GM23338 (cell line): ENCODE measurements at regions not wholly inside any gene's neighbourhood (a gene's known extent, or its start where the extent isn't known, plus 50 kb on each side); places are given as distances from the start of the nearest gene placed in this dataset.

Experiments
- ATAC-seq: fragments of 200-7000 bp; cut with Tn5 transposase; 3 replicates; pipeline ENCODE4 v1.9.1; 2020
- DNase-seq: peaks from one replicate; pipeline ENCODE4 v3.0.0-alpha.2; 2015; ENCODE audit warnings: low spot score
- H2AFZ ChIP-seq: fragments of 200-600 bp; sonication (generic); 2 replicates; pipeline ENCODE4 v1.8.0; 2016; ENCODE audit warnings: antibody characterized with exemption, mild to moderate bottlenecking, moderate library complexity
- H3F3A ChIP-seq: fragments of 200-600 bp; sonication (generic); replicated peaks from 2 replicates; pipeline ENCODE4 v1.8.0; 2017; ENCODE audit warnings: antibody characterized with exemption, mixed run types, low read depth
- H3K27ac ChIP-seq: fragments of 200-600 bp; sonication (generic); 2 replicates; pipeline ENCODE4 v1.6.1; 2016; ENCODE audit warnings: low read depth
- H3K27me3 ChIP-seq: fragments of 200-600 bp; sonication (generic); 2 replicates; pipeline ENCODE4 v1.8.0; 2016; ENCODE audit warnings: mild to moderate bottlenecking, mixed run types, moderate library complexity; ENCODE audit not compliant: insufficient read depth
- H3K36me3 ChIP-seq: fragments of 200-600 bp; sonication (generic); 2 replicates; pipeline ENCODE4 v1.8.0; 2016; ENCODE audit warnings: mild to moderate bottlenecking; ENCODE audit not compliant: insufficient read depth
- H3K4me1 ChIP-seq: fragments of 200-600 bp; sonication (generic); 2 replicates; pipeline ENCODE4 v1.8.0; 2016; ENCODE audit warnings: mild to moderate bottlenecking, moderate library complexity; ENCODE audit not compliant: insufficient read depth
- H3K4me2 ChIP-seq: fragments of 200-600 bp; sonication (generic); 2 replicates; pipeline ENCODE4 v1.7.1; 2017; ENCODE audit warnings: mixed run types
- H3K4me3 ChIP-seq: fragments of 200-600 bp; sonication (generic); 2 replicates; pipeline ENCODE4 v1.6.1; 2016; ENCODE audit warnings: mixed run types
- H3K79me2 ChIP-seq: fragments of 200-600 bp; sonication (generic); replicated peaks from 2 replicates; pipeline ENCODE4 v1.8.0; 2017; ENCODE audit warnings: mild to moderate bottlenecking; ENCODE audit not compliant: insufficient read depth
- H3K9me2 ChIP-seq: fragments of 200-600 bp; sonication (generic); 2 replicates; pipeline ENCODE4 v1.8.0; 2017; ENCODE audit not compliant: insufficient read depth
- H4K20me1 ChIP-seq: fragments of 200-600 bp; sonication (generic); replicated peaks from 2 replicates; pipeline ENCODE4 v1.8.0; 2017; ENCODE audit warnings: mild to moderate bottlenecking; ENCODE audit not compliant: insufficient read depth
- H3K27ac Mint-ChIP-seq: 2 replicates; pipeline ENCODE4 v1.8.0; 2020; ENCODE audit warnings: inconsistent platforms, mild to moderate bottlenecking, moderate library complexity, mixed read lengths
- H3K27me3 Mint-ChIP-seq: 3 replicates; pipeline ENCODE4 v1.8.0; 2022; ENCODE audit warnings: low read depth, mild to moderate bottlenecking, moderate library complexity, mixed read lengths, inconsistent platforms; ENCODE audit not compliant: insufficient read depth, poor library complexity
- H3K36me3 Mint-ChIP-seq: 3 replicates; pipeline ENCODE4 v1.8.0; 2021; ENCODE audit warnings: low read depth, mild to moderate bottlenecking, inconsistent platforms, moderate library complexity, mixed read lengths
- H3K4me1 Mint-ChIP-seq: 3 replicates; pipeline ENCODE4 v1.8.0; 2020; ENCODE audit warnings: mild to moderate bottlenecking, inconsistent platforms, mixed read lengths
- H3K4me3 Mint-ChIP-seq: 3 replicates; pipeline ENCODE4 v1.8.0; 2021; ENCODE audit warnings: moderate library complexity, mild to moderate bottlenecking, inconsistent platforms, mixed read lengths
- H3K9me3 Mint-ChIP-seq: 3 replicates; pipeline ENCODE4 v1.8.0; 2020; ENCODE audit warnings: moderate library complexity, mild to moderate bottlenecking, inconsistent platforms, mixed read lengths
- CTCF ChIP-seq, 2 experiments: fragments of 200-600 bp in 1 of 2; sonication (generic) in 1 of 2; conservative IDR thresholded peaks; 2 replicates each; pipeline versions ENCODE4 v1.5.1 to v1.6.1; 2016 to 2017; ENCODE audit warnings: antibody characterized with exemption in 2 of 2, low read depth in 2 of 2, mild to moderate bottlenecking in 2 of 2, moderate library complexity in 1 of 2
- ETS1 ChIP-seq: IDR thresholded peaks from 2 replicates; pipeline ENCODE4 v1.6.1; 2016; ENCODE audit warnings: antibody characterized with exemption
- EZH2phosphoT487 ChIP-seq: fragments of 200-600 bp; sonication (generic); IDR thresholded peaks from one replicate; pipeline ENCODE4 v1.8.1; 2018; ENCODE audit warnings: antibody characterized with exemption; ENCODE audit not compliant: unreplicated experiment
- JUNB ChIP-seq: IDR thresholded peaks from one replicate; pipeline ENCODE4 v1.6.1; 2016; ENCODE audit warnings: antibody characterized with exemption; ENCODE audit not compliant: unreplicated experiment
- POLR2AphosphoS5 ChIP-seq: IDR thresholded peaks from 2 replicates; pipeline ENCODE4 v1.6.1; 2016; ENCODE audit warnings: antibody characterized with exemption, low read depth
- REST ChIP-seq: IDR thresholded peaks from one replicate; pipeline ENCODE4 v1.6.1; 2018; ENCODE audit warnings: antibody characterized with exemption; ENCODE audit not compliant: unreplicated experiment
- STAT1 ChIP-seq: IDR thresholded peaks from one replicate; pipeline ENCODE4 v1.6.1; 2016; ENCODE audit warnings: antibody characterized with exemption; ENCODE audit not compliant: unreplicated experiment
- ZNF114 ChIP-seq: fragments of 250-450 bp; sonication (Bioruptor Pico); IDR thresholded peaks from 2 replicates; pipeline ENCODE4 v1.5.0; 2020; ENCODE audit warnings: mild to moderate bottlenecking, moderate library complexity
- ZNF331 ChIP-seq: fragments of 250-450 bp; sonication (Bioruptor Pico); IDR thresholded peaks from 2 replicates; pipeline ENCODE4 v1.5.0; 2020; ENCODE audit warnings: low read depth, mild to moderate bottlenecking, moderate library complexity
- TF ChIP-seq, protein P1 (sequence below): fragments of 250-450 bp; sonication (Bioruptor Pico); IDR thresholded peaks from 2 replicates; pipeline ENCODE4 v1.5.0; 2020; ENCODE audit warnings: mild to moderate bottlenecking, moderate library complexity

DNA sequence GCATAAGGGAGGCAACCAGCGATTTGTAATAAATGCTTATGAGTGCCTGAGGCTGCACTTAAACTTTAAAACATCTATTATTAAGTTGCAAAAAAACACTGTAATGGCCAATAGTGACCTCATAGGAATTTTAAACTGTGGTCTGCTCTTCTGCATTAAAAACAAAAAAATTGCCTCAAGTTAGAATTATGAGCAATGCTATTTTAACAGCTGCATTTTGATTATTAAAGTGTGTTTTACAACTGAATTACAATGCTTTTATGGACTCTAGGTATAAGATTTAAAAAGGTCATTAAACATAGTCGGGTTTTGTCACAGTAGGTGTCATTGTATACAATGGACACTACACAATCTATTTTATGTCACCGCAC lies 528.7 kb upstream of the FANCL start (continued):
- TF ChIP-seq CTCF (conservative IDR thresholded peaks at IDR 0.05; ENCODE audit: low read depth in 2 of 2) = no peak
- TF ChIP-seq POLR2AphosphoS5 = no peak
- no peak for TF ChIP-seq JUNB
- no peak for TF ChIP-seq ZNF114
- TF ChIP-seq EZH2phosphoT487 = no peak
- TF ChIP-seq ZNF331 (CRISPR knock-in tag) = no peak

- H3K36me3 Mint-ChIP-seq = no peaks in the 10 kb centered on the region
- peaks cover 32% of the 10 kb centered on the region for H3K4me1 Mint-ChIP-seq
- no peaks in the 10 kb centered on the region for H3F3A ChIP-seq
- H3K36me3 ChIP-seq = no peaks in the 10 kb centered on the region
- no peaks in the 10 kb centered on the region for H3K9me2 ChIP-seq
- no peak overlapping the region for H3K4me3 Mint-ChIP-seq
- peaks cover 4% of the 10 kb centered on the region for H3K27me3 Mint-ChIP-seq
- no peaks in the 10 kb centered on the region for H3K27me3 ChIP-seq
- H3K27ac ChIP-seq = no peak overlapping the region
- H2AFZ ChIP-seq = no peak overlapping the region
- H3K79me2 ChIP-seq = no peaks in the 10 kb centered on the region
- H3K4me3 ChIP-seq = no peak overlapping the region
- no peaks in the 10 kb centered on the region for H4K20me1 ChIP-seq
- no peak overlapping the region for H3K4me2 ChIP-seq
- H3K27ac Mint-ChIP-seq = no peak overlapping the region
- ATAC-seq (no peak), DNase-seq (no peak)
- H3K4me1 ChIP-seq = peaks cover 19% of the 10 kb centered on the region
- no peaks in the 10 kb centered on the region for H3K9me3 Mint-ChIP-seq
- TF ChIP-seq, protein P1, sequence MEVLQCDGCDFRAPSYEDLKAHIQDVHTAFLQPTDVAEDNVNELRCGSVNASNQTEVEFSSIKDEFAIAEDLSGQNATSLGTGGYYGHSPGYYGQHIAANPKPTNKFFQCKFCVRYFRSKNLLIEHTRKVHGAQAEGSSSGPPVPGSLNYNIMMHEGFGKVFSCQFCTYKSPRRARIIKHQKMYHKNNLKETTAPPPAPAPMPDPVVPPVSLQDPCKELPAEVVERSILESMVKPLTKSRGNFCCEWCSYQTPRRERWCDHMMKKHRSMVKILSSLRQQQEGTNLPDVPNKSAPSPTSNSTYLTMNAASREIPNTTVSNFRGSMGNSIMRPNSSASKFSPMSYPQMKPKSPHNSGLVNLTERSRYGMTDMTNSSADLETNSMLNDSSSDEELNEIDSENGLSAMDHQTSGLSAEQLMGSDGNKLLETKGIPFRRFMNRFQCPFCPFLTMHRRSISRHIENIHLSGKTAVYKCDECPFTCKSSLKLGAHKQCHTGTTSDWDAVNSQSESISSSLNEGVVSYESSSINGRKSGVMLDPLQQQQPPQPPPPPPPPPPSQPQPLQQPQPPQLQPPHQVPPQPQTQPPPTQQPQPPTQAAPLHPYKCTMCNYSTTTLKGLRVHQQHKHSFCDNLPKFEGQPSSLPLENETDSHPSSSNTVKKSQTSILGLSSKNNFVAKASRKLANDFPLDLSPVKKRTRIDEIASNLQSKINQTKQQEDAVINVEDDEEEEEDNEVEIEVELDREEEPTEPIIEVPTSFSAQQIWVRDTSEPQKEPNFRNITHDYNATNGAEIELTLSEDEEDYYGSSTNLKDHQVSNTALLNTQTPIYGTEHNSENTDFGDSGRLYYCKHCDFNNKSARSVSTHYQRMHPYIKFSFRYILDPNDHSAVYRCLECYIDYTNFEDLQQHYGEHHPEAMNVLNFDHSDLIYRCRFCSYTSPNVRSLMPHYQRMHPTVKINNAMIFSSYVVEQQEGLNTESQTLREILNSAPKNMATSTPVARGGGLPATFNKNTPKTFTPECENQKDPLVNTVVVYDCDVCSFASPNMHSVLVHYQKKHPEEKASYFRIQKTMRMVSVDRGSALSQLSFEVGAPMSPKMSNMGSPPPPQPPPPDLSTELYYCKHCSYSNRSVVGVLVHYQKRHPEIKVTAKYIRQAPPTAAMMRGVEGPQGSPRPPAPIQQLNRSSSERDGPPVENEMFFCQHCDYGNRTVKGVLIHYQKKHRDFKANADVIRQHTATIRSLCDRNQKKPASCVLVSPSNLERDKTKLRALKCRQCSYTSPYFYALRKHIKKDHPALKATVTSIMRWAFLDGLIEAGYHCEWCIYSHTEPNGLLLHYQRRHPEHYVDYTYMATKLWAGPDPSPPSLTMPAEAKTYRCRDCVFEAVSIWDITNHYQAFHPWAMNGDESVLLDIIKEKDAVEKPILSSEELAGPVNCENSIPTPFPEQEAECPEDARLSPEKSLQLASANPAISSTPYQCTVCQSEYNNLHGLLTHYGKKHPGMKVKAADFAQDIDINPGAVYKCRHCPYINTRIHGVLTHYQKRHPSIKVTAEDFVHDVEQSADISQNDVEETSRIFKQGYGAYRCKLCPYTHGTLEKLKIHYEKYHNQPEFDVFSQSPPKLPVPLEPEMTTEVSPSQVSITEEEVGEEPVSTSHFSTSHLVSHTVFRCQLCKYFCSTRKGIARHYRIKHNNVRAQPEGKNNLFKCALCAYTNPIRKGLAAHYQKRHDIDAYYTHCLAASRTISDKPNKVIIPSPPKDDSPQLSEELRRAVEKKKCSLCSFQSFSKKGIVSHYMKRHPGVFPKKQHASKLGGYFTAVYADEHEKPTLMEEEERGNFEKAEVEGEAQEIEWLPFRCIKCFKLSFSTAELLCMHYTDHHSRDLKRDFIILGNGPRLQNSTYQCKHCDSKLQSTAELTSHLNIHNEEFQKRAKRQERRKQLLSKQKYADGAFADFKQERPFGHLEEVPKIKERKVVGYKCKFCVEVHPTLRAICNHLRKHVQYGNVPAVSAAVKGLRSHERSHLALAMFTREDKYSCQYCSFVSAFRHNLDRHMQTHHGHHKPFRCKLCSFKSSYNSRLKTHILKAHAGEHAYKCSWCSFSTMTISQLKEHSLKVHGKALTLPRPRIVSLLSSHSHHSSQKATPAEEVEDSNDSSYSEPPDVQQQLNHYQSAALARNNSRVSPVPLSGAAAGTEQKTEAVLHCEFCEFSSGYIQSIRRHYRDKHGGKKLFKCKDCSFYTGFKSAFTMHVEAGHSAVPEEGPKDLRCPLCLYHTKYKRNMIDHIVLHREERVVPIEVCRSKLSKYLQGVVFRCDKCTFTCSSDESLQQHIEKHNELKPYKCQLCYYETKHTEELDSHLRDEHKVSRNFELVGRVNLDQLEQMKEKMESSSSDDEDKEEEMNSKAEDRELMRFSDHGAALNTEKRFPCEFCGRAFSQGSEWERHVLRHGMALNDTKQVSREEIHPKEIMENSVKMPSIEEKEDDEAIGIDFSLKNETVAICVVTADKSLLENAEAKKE (CRISPR knock-in tag) = no peak
- no peak for TF ChIP-seq ETS1
- TF ChIP-seq ZNF114 = no peak
- no peak for TF ChIP-seq REST
- no peak for TF ChIP-seq EZH2phosphoT487
- no peak for TF ChIP-seq JUNB
- TF ChIP-seq STAT1 = no peak
- no peak for TF ChIP-seq POLR2AphosphoS5
These were observed 528.2 kb upstream of the FANCL start for GRCh38 chr2:58769111-58769863.
